ENCODE measurements at regions not wholly inside any gene's neighbourhood (a gene's known extent, or its start where the extent isn't known, plus 50 kb on each side); places are given as distances from the start of the nearest gene placed in this dataset.

- no peak for DNase-seq (ENCODE audit: low read depth in 2 of 2)
Observed at GRCh38 chr6:137690034-137690433, 177.0 kb upstream of the TNFAIP3 start.

GRCh38 chr6:137690721-137691120 is 176.3 kb upstream of the TNFAIP3 start:
- DNase-seq (ENCODE audit: low read depth in 2 of 2), result no peak

GRCh38 chr6:137692308-137692707 is 174.8 kb upstream of the TNFAIP3 start:
- DNase-seq (ENCODE audit: low read depth in 2 of 2), result no peak

GRCh38 chr6:137692806-137693205 is 174.3 kb upstream of the TNFAIP3 start:
- DNase-seq (ENCODE audit: low read depth in 2 of 2), result no peak

- DNase-seq (ENCODE audit: low read depth in 2 of 2), result no peak
Observed at GRCh38 chr6:137693711-137694110, 173.3 kb upstream of the TNFAIP3 start.

GRCh38 chr6:137696765-137697164 is 170.3 kb upstream of the TNFAIP3 start:
- DNase-seq (ENCODE audit: low read depth in 2 of 2), result no peak

- DNase-seq (ENCODE audit: low read depth in 2 of 2), result no peak
Observed at GRCh38 chr6:137697267-137697938, 169.7 kb upstream of the TNFAIP3 start.

- no peak for DNase-seq (ENCODE audit: low read depth in 2 of 2)
Observed at GRCh38 chr6:137698636-137699030, 168.4 kb upstream of the TNFAIP3 start.

GRCh38 chr6:137699031-137699683 is 167.9 kb upstream of the TNFAIP3 start:
- DNase-seq (ENCODE audit: low read depth in 2 of 2), result peak; percentile 32 to 42

- DNase-seq (ENCODE audit: low read depth in 2 of 2), result no peak
Observed at GRCh38 chr6:137700161-137700560, 166.9 kb upstream of the TNFAIP3 start.

- DNase-seq (ENCODE audit: low read depth in 2 of 2), result no peak
Observed at GRCh38 chr6:137700751-137701477, 166.1 kb upstream of the TNFAIP3 start.

GRCh38 chr6:137701942-137702341 is 165.1 kb upstream of the TNFAIP3 start:
- DNase-seq (ENCODE audit: low read depth in 2 of 2), result no peak

GRCh38 chr6:137702791-137703424 is 164.2 kb upstream of the TNFAIP3 start:
- no peak for DNase-seq (ENCODE audit: low read depth in 2 of 2)

- DNase-seq (ENCODE audit: low read depth in 2 of 2), result no peak
Observed at GRCh38 chr6:137704802-137705159, 162.3 kb upstream of the TNFAIP3 start.

- peak; percentile 68 to 71 for DNase-seq (ENCODE audit: low read depth in 2 of 2)
Observed at GRCh38 chr6:137705160-137706082, 161.6 kb upstream of the TNFAIP3 start.

- no peak for DNase-seq (ENCODE audit: low read depth in 2 of 2)
Observed at GRCh38 chr6:137706083-137706750, 160.8 kb upstream of the TNFAIP3 start.

GRCh38 chr6:137707038-137707589 is 159.9 kb upstream of the TNFAIP3 start:
- DNase-seq (ENCODE audit: low read depth in 2 of 2), result no peak

- DNase-seq (ENCODE audit: low read depth in 2 of 2), result peak; percentile 35 to 64
Observed at GRCh38 chr6:137707590-137708360, 159.3 kb upstream of the TNFAIP3 start.

GRCh38 chr6:137708481-137708880 is 158.6 kb upstream of the TNFAIP3 start:
- no peak for DNase-seq (ENCODE audit: low read depth in 2 of 2)
